Stimulated activated CD8-positive, alpha-beta memory T cell treated with anti-CD3 and anti-CD28 coated beads, Interleukin-12 subunit alpha, Interleukin-12 subunit beta, amount 100 ng/mL, for 1 hour (primary cell): ENCODE measurements at regions not wholly inside any gene's neighbourhood (a gene's known extent, or its start where the extent isn't known, plus 50 kb on each side); places are given as distances from the start of the nearest gene placed in this dataset.
A peak's percentile ranks its signal among the peaks of the same experiment; 100 is the strongest.
"Not testable (repeated sequence)": the region's sequence is repeated elsewhere in the genome, so short reads cannot be mapped to it uniquely, and the experiment has no call there.

ENCODE experiments used
- DNase-seq: peaks from one replicate; pipeline ENCODE4 v3.0.0-alpha.2; 2020; ENCODE audit warnings: low read depth

DNA sequence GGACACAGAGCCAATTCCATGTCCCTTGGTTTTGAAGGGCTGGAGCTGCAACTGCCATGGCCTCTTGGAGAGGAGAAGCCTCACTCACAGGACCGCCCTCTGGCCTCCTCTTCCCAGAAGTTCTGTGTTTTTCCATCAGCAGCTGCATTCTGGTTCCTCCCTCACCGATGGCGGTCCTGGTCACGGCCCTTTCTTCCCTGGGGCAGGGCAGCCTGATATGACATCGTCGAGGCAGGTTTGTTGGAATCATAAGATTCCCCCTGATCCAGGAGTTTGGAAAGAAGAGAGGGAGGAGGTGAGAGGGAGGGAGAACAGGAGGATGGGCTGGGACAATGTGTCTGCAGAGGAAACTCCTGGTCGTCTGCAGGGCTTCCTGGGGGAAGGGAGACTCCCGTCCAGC, 82.7 kb upstream of the PDZD8 start:
- DNase-seq: no peak

- no peak for DNase-seq
Measured at GRCh38 chr10:117457071-117457810, 82.0 kb upstream of the PDZD8 start.

GRCh38 chr10:117455346-117455745, 80.1 kb upstream of the PDZD8 start:
- no peak for DNase-seq

- no peak for DNase-seq
Measured at GRCh38 chr10:117454502-117454901, 79.3 kb upstream of the PDZD8 start.

DNA sequence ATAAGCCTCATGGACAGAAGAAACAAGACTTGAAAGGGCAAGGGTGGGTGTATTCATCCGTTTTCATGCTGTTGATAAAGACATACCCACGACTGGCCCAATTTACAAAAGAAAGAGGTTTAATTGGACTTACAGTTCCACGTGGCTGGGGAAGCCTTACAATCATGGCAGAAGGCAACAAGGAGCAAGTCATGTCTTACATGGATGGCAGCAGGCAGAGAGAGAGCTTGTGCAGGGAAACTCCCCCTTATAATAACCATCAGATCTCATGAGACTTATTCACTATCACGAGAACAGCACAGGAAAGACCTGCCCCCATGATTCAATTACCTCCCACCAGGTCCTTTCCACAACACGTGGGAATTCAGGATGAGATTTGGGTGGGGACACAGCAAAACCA, 78.2 kb upstream of the PDZD8 start:
- not testable (repeated sequence) for DNase-seq

DNA sequence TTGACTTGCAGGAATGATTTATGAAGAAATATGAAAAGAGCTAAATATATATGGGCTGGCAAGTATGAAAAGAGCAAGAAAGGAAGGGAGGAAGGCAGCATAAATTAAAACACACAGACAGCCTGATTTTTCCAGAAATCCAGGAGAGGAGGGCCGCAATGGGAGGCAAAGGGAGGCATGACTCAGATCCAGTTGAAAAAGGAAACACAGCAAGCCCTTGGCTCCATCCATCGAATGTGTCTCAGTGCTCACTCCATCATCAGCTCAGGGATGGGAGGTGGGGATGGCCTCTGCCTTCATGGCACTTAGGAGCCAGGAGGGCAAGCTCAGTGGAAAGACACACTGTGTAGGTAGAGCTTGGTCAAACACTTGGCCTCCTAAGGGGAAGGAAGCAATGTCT, 75.7 kb upstream of the PDZD8 start:
- no peak for DNase-seq

DNA sequence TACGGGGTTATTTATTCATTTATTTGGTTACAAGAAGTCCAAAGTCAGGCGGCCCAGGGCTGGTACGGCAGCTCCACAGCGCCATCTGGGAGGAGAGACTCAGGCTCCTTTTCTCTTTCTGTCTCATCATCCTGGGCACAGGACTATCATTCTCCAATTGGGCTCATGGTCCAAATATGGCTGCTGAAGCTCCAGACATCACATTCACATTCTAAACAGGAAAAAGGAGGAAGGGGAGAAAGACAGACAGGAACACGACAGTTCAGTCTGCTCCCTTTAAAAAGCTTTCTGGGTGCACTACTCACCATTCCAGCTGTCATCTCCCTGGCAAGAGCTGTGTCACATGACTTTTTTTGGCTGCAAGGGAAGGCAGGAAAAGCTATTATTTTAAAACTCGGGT, 74.4 kb upstream of the PDZD8 start:
- DNase-seq: no peak

DNA sequence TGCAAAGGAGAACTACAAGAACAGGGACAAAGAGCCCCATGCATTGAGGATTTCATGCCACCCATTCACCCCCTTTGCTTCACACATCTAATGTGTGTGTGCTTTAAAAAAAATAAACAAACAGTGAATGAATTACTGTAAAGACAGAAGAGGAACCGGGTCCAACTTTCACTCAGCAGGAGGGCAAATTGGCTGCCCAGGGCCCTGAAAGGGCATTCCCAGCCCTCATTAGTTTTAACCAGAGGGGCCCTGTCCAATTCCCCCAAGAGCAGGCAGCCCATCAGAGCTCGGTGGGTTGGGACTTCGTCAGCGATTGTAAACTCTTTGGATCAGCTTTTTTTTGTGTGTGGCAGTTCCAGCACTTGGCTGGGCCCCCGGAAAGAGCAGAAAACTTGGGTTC, 73.6 kb upstream of the PDZD8 start:
- no peak for DNase-seq

GRCh38 chr10:117445992-117446391, 70.8 kb upstream of the PDZD8 start:
- no peak for DNase-seq

DNA sequence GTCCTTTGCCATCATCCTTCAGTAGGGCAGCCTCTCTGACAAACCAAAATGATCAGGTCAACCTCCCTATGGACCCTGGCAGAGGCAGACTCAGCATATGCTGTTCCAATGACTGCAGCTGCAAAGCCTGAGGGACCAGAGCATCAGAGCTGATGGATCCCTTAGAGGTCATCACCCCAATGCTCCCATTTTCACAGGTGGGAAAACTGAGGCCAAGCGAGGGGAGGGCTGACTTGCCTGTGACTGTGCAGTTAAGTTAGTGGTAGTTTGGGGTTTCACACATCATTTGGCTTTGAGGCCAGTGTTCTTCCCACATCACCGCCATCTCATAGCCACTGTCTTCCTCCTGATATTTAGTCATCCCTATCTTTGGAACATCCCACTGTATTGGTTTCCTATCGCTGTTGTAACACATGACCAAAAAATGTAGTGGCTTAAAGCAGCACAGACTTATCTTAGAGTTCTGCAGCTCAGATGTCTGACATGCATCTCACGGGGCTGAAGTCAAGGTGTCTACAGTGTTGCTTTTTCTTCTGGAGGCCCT, 69.3 kb upstream of the PDZD8 start:
- DNase-seq: no peak

DNA sequence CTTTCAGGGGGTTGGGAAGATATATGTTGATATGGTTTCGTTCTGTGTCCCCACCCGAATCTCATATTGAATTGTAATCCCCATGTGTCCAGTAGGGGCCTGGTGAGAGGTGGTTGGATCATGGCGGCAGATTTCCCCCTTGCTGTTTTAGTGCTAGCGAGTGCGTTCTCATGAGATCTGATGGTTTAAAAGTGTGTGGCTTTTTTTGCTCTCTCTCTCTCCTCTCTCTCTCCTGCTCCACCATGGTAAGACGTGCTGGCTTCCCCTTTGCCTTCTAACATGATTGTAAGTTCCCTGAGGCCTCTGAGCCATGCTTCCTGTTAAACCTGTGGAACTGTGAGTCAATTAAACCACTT, 68.4 kb upstream of the PDZD8 start:
- DNase-seq: no peak

GRCh38 chr10:117442944-117443685, 67.9 kb upstream of the PDZD8 start:
- DNase-seq: peak; percentile 21

DNA sequence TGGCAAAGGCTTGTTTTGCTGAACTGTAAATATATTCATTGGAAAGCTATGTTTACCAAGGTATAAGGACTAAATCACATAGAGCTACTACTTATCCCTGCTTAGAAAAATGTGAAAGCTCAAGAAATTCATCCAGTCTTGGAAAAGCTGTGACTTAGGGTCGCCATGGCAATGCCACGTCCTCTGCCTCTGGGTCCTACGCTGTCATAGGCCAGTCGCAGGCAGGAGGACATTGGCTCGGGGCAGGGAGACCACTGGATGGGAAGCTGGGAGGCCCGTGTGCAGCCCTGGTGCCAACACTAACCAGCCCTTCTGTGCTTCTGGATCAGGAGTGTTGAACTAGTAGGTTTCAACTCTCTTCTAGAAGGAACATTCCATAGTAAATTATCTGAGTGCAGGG, 67.3 kb upstream of the PDZD8 start:
- no peak for DNase-seq

- no peak for DNase-seq
Measured at GRCh38 chr10:117441812-117442443, 66.7 kb upstream of the PDZD8 start.

GRCh38 chr10:117441361-117441760, 66.1 kb upstream of the PDZD8 start:
- DNase-seq: no peak

GRCh38 chr10:117439243-117439912, 64.1 kb upstream of the PDZD8 start:
- DNase-seq: no peak

DNA sequence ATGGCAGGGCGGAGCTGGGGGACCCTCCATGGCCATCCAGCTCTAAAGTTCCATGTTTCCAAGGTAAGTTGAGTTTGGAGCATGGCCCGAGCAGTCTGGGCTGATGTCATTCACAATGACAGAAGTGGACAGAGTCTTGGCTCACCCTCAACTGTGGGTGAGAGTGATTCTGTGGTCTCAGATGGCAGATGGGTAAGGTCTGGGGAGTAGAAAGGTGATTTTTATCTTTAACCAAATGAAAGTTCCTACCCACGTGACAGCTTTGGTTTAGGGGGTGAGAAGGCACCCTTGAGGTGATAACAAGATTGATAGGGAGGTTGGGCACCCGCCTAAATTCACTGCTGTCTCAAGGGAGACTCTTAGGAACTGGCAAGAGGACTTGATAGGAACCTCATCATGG, 57.6 kb upstream of the PDZD8 start:
- DNase-seq: no peak

DNA sequence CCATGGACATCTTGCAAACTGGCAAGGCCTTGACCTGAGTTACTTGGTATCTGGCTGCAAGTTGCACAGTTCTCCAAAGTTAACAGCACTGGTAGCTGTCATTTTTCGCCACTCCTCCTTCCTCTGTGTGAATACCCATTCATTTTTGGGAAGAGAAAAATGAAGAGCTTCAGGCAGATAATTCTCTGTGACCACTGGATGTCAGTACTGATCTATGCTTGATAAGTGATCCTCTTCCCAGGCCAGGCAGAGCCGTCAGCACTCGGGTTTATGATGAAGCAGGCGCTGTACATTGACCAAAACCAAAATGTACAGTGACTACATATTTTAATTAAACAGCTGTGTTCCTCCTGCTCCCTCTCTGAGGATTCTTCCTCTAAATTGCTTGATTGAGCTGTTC, 55.9 kb upstream of the PDZD8 start:
- no peak for DNase-seq

GRCh38 chr10:117430535-117430934, 55.3 kb upstream of the PDZD8 start:
- not testable (repeated sequence) for DNase-seq

DNA sequence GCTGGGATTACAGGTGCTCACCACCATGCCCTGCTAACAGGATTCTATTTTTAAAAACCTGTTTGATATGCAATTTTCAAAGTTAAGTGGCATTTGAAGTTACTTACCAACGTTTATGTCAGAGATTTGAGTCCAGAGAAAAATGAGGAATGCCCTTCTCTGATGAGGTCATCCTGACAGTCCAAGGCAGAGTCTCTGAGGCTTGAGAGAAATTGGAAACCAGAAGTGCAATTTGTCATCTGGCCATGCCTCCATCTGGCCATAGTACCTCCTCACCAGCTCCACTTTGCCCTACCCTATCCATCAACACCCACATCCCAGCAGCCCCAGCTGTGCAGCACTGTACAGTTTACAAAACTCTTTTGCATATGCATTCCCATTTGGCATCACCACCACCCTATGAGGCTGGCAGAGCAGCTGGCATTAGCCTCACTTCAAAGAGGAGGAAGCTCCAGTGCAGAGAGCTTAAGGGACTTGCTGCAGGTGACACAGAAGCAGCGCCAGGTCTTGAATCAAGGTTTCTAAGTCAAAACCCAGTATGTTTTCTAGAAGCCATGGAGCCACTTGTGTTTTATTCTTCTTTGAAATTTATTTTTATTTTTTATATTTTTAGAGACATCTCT, 54.5 kb upstream of the PDZD8 start:
- DNase-seq: no peak

- DNase-seq: no peak
Measured at GRCh38 chr10:117427356-117427755, 52.1 kb upstream of the PDZD8 start.

DNA sequence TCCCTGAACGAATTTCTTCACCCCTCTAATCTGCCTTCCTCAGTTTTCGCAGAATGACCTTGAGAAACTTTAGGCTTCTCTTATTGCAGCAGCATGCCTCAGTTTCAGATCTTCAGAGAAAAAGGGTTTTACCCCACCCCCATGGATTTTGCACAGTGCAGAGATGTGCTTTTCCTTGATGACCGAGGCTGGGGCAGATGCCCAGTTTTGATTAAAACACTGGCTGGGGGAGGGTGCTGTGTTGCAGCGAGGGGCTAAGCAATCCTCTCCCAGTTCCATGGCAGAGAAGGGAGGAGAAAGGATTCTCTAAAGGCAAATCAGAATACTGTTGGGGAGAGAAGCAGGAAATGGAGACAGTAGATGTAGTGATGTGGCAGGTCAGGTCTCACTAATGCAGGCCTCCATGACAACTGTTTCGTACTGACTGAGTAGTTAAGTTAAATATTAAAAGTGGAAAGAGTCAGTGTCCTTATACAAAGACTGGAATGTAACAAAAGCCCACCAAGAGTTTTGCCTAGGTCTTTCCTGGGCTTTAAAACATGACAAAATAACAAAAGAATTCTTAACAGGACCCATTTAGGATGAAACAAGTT, 50.8 kb upstream of the PDZD8 start:
- DNase-seq: no peak
